ENCODE measurements at regions not wholly inside any gene's neighbourhood (a gene's known extent, or its start where the extent isn't known, plus 50 kb on each side); places are given as distances from the start of the nearest gene placed in this dataset.

DNA sequence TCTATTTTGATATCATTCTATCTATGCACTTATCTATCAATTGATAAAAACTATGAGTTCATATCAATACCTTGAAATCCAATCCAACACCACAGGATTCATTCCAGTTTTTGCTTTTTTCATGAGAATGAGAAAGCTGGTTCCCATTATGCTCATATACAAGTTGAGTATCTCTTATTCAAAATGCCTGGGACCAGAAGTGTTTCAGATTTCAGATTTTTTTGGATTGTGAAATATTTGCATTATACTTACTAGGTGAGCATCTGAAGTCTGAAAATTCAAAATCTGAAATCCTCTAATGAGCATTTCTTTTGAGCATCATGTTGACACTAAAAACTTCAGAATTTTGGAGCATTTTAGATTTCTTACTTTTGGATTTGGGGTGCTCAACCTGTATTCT, 67.8 kb upstream of the DCBLD2 start:
- no peak overlapping the region for H3K27ac ChIP-seq
- ATAC-seq = no peak
- no peaks in the 10 kb centered on the region for H3K36me3 ChIP-seq
- H3K9me3 ChIP-seq = no peaks in the 10 kb centered on the region
- H3K4me1 ChIP-seq = no peaks in the 10 kb centered on the region
- H3K27me3 ChIP-seq = no peaks in the 10 kb centered on the region
- no peak for TF ChIP-seq POLR2A (IDR thresholded peaks at IDR 0.05)
- TF ChIP-seq CTCF (IDR thresholded peaks at IDR 0.05) = no peak
- no peak for TF ChIP-seq POLR2AphosphoS5 (IDR thresholded peaks at IDR 0.05)
- no peak for TF ChIP-seq EP300 (IDR thresholded peaks at IDR 0.05)
- H3K4me3 ChIP-seq = no peak overlapping the region

GRCh38 chr3:98968824-98969223, 67.3 kb upstream of the DCBLD2 start:
- Histone ChIP-seq H3K36me3 (no peaks in the 10 kb centered on the region), H3K4me1 (no peaks in the 10 kb centered on the region), H3K9me3 (no peaks in the 10 kb centered on the region), H3K4me3 (no peak overlapping the region), H3K27me3 (no peaks in the 10 kb centered on the region), H3K27ac (no peak overlapping the region)
- no peak for ATAC-seq
- TF ChIP-seq EP300 (IDR thresholded peaks at IDR 0.05) = no peak
- no peak for TF ChIP-seq POLR2AphosphoS5 (IDR thresholded peaks at IDR 0.05)
- TF ChIP-seq POLR2A (IDR thresholded peaks at IDR 0.05) = no peak
- TF ChIP-seq CTCF (IDR thresholded peaks at IDR 0.05) = no peak
- WGBS, 2 donors (ENCODE audit: low coverage in 1 of 2) = 83 to 100% methylated on average over 1 to 4 of the region's 4 CpGs

DNA sequence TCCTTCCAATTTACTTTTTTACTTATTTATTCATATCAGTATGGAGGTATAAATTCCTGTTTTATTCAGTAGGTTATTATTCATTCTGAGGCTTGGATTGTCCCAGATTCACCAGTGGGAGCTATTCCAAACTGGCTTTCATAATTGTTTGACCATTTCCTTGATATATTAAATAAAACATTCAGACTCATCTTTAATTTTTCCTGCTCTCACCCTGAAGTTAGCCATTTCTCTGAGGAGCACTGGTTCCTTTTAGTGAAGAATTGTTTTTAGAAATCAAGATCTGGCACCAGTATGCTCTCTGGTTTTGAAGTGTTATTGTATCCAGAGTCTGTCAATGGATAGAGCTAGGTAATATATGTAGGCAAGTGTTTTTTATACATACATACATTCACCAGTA, 66.9 kb upstream of the DCBLD2 start:
- H3K36me3 ChIP-seq = no peaks in the 10 kb centered on the region
- TF ChIP-seq POLR2A (IDR thresholded peaks at IDR 0.05) (no peak), EP300 (IDR thresholded peaks at IDR 0.05) (no peak), CTCF (IDR thresholded peaks at IDR 0.05) (no peak), POLR2AphosphoS5 (IDR thresholded peaks at IDR 0.05) (no peak)
- no peaks in the 10 kb centered on the region for H3K27me3 ChIP-seq
- ATAC-seq = no peak
- no peak overlapping the region for H3K27ac ChIP-seq
- no peaks in the 10 kb centered on the region for H3K4me1 ChIP-seq
- no peak overlapping the region for H3K4me3 ChIP-seq
- H3K9me3 ChIP-seq = no peaks in the 10 kb centered on the region

- Histone ChIP-seq H3K27me3 (no peaks in the 10 kb centered on the region), H3K4me3 (no peak overlapping the region), H3K36me3 (no peaks in the 10 kb centered on the region), H3K9me3 (no peaks in the 10 kb centered on the region), H3K27ac (no peak overlapping the region), H3K4me1 (no peaks in the 10 kb centered on the region)
- TF ChIP-seq POLR2AphosphoS5 (IDR thresholded peaks at IDR 0.05) (no peak), CTCF (IDR thresholded peaks at IDR 0.05) (no peak), POLR2A (IDR thresholded peaks at IDR 0.05) (no peak), EP300 (IDR thresholded peaks at IDR 0.05) (no peak)
- no peak for ATAC-seq
Observed at GRCh38 chr3:98967758-98968157, 66.3 kb upstream of the DCBLD2 start.

- Histone ChIP-seq H3K36me3 (no peaks in the 10 kb centered on the region), H3K27ac (no peak overlapping the region), H3K27me3 (no peaks in the 10 kb centered on the region), H3K9me3 (no peaks in the 10 kb centered on the region), H3K4me3 (no peak overlapping the region), H3K4me1 (no peaks in the 10 kb centered on the region)
- no peak for ATAC-seq
- TF ChIP-seq EP300 (IDR thresholded peaks at IDR 0.05) (no peak), POLR2AphosphoS5 (IDR thresholded peaks at IDR 0.05) (no peak), CTCF (IDR thresholded peaks at IDR 0.05) (no peak), POLR2A (IDR thresholded peaks at IDR 0.05) (no peak)
- 78 to 81% methylated on average over 4 of the region's 4 CpGs for WGBS, 2 donors (ENCODE audit: low coverage in 1 of 2)
Observed at GRCh38 chr3:98966862-98967546, 65.5 kb upstream of the DCBLD2 start.

All from gastroesophageal sphincter (tissue), 4 donors.